Gastroesophageal sphincter (tissue), 3 donors: ENCODE measurements at regions not wholly inside any gene's neighbourhood (a gene's known extent, or its start where the extent isn't known, plus 50 kb on each side); places are given as distances from the start of the nearest gene placed in this dataset.

ENCODE experiments used
- CTCF ChIP-seq, 4 experiments: fragments of 200-600 bp in 2 of 4; fragments of 450-650 bp in 2 of 4; sonication (generic) in 1 of 4; IDR thresholded peaks; one replicate each; pipeline ENCODE4 v1.5.1; 2017 to 2019; ENCODE audit warnings: antibody characterized with exemption in 4 of 4, mild to moderate bottlenecking in 2 of 4, moderate library complexity in 2 of 4
- EP300 ChIP-seq: sonication (generic); formaldehyde crosslinking; IDR thresholded peaks from one replicate; pipeline ENCODE4 v1.6.1; 2017; ENCODE audit warnings: antibody characterized with exemption, mild to moderate bottlenecking
- POLR2A ChIP-seq, 2 donors: fragments of 450-650 bp; IDR thresholded peaks; one replicate each; pipeline ENCODE4 v1.6.1; 2017; ENCODE audit warnings: antibody characterized with exemption in 2 of 2, mild to moderate bottlenecking in 2 of 2, moderate library complexity in 1 of 2
- POLR2AphosphoS5 ChIP-seq: sonication (generic); formaldehyde crosslinking; IDR thresholded peaks from one replicate; pipeline ENCODE4 v1.6.1; 2017; ENCODE audit warnings: antibody characterized with exemption

DNA sequence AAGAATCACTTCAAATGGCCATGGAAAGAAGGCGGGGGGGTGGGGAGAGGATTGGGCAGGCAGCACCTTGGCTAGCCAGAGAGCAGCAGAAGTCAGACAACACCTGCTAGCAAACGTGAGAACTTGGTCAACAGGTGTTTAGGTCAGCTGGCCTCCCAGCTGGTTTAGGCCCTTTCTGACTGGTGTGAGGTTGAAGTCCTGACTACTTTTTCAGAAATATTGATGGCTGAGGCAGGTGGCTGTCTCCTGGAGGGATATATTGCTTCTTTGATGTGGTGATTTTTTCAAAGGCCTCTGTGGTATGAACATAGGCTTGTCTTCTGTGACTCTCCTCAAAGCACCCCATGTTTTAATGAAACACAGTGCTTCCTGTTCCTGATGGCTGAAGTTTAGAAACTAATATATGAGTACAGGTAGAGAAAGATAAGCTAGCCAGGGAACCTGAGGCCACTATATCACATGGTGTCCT lies 238.2 kb upstream of the SSTR1 start:
- TF ChIP-seq POLR2A (IDR thresholded peaks at IDR 0.05), result no peak
- TF ChIP-seq CTCF (IDR thresholded peaks at IDR 0.05), result no peak
- no peak for TF ChIP-seq POLR2AphosphoS5
- no peak for TF ChIP-seq EP300
